NCI-H2107 treated with DMSO at 0.1 percent for 48 hours (cell line): ENCODE measurements at regions not wholly inside any gene's neighbourhood (a gene's known extent, or its start where the extent isn't known, plus 50 kb on each side); places are given as distances from the start of the nearest gene placed in this dataset.
"Not testable (repeated sequence)": the region's sequence is repeated elsewhere in the genome, so short reads cannot be mapped to it uniquely, and the experiment has no call there.

Source experiments
- DNase-seq: peaks from one replicate; lab custom pipeline; 2025; ENCODE audit not compliant: unreplicated experiment; lab: John Stamatoyannopoulos, UW

DNA sequence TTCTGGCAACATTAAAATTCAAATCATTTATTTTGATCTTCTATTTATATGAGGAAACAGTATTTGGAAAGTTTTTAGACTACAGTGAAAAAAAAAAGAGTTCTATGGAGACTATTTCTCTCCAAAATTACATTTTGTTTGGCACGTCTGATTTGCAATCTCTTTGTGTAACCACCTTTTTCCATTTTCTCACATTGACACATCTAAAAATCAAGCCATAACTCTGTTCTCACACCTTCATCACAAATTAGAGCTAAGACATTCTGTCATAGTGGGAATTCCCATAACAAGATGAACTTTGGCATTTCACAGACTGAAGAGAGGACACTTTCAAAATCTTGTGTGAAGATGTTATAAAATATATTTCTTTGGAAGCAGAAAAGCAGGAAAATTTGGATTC lies 468.9 kb downstream of the GRIA2 start:
- no peak for DNase-seq

DNA sequence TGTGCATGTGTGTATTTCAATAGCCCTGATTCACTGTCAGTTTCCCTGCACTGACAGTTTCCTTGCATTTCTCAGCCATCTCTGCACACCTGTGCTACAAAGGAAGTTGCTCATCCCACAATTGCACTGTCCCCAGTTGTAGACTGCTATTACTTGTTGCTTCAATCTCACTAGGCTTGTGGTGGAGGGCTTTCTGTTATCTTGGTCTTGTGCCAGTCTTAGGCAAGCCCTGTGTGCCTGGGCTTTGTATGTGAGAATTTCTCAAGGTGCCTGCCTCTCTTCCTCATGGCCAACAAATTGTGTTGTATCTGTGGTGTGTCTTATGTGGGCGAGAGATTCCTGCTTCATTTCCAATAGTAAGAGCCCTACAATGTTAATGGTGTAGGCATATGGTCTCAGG lies 467.4 kb downstream of the GRIA2 start:
- no peak for DNase-seq

DNA sequence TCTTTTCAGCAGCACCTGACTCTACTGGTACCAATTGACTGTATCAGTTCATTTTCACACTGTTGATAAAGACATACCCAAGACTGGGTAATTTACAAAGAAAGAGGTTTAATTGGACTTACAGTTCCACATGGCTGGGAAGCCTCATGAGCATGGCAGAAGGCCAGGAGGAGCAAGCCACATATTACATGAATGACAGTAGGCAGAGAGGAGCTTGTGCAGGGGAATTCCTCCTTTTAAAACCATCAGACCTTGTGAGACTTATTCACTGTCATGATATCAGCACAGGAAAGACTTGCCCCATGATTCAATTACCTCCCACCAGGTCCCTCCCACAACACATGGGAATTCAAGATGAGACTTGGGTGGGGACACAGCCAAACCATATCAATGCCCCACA lies 458.8 kb downstream of the GRIA2 start:
- DNase-seq, result not testable (repeated sequence)

DNA sequence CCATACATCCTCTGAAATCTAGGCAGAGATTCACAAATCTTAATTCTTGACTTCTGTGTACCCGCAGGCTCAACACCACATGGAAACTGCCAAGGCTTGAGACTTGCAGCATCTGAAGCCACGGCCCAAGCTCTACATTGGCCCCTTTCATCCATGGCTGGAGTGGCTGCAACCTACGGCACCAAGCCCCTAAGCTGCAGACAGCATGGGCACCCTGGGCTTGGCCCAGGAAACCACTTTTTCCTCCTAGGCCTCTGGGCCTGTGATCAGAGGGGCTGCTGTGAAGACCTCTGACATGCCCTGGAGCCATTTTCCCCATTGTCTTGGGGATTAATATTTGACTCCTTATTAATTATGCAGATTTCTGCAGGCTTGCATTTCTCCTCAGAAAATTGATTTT lies 457.9 kb downstream of the GRIA2 start:
- no peak for DNase-seq

DNA sequence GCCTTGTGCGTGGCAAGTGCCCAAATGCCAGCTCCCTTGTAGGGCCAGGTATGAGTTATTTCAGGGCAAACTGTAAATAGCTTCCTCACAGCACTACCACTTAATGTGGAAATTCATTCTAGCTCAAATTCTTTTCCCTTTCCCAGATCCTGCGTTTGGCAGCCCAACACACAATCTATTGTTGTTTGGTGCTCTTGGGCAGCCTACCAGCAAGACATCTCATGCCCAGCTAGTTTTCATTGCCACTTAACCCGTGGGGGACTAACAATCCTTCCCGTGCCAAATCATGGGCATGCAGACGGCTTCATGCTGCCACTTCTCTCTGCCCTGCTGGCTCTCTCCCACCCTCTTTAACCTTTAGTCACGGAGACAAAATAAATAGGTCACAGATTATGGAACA lies 454.2 kb downstream of the GRIA2 start:
- DNase-seq, result no peak

DNA sequence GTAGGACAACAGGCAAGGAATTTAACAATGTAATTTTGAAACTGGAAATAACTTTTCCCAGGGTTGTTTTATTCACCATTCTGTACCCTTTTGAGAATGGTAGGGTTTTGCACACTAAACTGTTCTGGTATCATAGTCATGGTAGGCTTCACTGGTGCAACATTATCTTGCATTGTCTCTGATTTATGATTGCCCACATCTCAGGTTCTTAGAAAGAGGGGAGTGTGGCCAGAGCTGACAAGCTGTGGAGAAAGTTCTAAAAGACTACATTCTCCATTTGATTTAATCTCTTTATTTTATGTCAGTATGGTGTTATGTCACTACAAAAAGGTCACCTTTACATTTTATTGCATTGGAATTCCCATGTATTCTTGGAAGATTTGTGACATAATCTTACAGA lies 447.3 kb downstream of the GRIA2 start:
- DNase-seq, result no peak

DNA sequence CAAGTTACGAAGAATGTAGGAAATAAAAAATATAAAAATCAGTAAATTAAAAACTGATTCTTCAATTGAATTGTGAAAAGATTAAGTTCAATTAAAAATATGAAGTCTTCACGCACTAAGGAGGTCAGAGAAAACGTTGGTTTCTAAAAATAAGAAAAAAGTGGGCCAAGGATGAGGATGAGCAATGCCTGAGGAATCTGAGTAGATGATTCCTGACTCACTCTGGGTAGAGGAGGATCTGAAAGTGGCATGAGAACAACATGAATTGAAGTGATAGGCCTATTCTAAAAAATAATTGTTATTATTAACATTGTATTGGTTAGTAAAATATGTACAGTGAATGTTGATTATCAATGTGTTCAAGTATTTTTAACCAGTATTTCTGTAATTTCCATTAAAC lies 444.2 kb downstream of the GRIA2 start:
- no peak for DNase-seq

DNA sequence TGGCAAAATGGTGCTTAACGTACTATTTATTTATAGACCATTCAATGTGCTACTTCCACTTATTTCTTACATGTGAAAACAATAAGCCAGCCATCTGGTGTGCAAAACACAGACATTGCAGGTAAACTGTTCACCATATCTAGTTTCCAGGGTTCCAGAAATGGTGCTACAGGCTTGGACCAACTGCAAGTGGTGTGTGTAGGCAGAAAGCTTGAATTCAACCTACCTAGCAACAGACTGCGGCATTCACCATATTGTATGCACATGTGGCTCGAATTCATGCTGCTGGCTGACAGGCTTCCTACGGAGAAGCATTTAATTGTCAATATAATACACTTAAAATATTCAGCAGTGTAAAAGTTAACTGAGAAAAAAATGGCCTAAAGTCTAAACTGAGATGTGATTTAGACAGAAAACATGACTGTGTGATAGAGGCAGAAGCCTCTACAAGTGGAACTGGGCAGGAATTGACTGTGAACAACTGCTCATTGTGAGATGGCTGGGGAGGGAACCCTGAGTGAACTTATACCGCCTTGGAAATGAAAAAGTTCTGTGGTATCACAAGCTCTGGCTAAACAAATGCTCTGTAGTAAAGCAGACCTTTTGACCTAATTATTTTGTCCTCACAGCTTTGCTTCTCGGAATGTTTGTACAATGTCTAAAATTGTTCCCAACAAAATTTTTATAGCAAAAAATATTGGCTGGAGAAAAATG lies 434.7 kb downstream of the GRIA2 start:
- DNase-seq, result no peak

DNA sequence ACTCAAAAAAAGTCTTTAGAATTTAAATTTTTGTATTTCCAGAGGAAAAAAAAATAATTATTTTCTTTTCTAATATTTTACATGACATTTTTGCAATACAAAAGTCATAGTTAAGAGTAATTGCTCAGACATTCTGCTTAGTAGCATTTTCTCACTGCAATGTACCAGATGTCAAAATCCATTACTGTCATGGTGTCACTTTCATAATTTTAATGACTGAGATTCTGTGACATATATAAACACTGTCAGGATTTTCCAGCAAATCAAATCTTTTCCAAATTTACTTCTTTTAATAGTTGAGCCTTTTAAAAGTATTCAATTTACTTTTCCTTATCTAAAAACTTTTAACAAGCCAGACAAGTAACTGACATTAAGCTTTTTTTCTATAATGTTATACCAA lies 422.7 kb downstream of the GRIA2 start:
- DNase-seq, result no peak

DNA sequence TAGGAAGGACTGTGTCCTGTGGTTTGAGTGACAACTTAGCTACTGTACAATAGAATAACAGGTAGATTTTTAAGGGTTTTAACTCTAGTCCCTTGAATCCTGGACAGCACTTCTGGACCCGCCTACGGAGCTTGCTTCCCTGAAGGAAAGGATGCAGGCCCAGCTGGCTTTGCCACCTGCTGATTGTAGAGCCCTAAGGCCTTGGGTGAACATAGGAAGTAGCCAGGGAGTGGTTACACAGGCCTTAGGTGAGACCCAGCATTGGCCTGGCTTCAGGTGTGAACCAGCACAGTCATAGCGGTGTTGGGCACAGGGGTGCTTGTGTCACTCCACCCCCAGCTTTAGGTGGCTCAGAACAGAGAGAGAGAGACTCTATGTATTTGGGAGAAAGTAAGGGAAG lies 413.5 kb downstream of the GRIA2 start:
- DNase-seq, result no peak

DNA sequence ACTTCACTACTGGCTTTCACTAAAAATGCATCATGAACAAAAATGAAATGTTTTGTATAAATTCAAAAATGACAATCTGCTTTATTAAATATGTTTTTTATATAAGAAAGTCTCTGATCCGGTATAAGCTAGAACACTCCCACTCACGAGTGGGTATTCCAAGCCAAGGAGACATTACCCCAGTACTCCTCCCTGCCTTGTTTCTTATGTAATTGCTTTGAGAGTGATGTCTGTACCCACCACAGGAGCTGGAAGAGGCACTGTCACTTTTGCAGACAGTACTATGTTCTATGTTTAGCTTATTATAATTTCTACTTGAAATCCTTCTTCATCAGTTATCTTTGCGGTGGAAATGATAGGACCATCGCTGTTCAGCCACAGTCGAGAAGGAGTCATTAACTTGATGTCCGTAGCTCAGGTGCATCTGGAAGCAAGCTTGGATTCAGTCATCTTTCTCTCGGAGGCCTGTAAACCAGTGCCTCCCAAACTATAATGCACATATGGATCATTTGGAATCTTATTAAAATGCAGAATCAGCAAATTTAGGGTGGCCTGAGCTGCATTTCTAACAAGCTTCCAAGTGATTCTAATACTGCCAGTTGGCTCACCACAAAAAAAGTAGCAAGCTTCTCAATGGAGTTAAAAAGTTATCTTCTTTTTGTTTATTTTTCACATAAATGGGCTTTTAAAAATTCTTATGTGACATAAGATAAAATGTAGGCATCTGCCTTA lies 396.4 kb downstream of the GRIA2 start:
- no peak for DNase-seq

DNA sequence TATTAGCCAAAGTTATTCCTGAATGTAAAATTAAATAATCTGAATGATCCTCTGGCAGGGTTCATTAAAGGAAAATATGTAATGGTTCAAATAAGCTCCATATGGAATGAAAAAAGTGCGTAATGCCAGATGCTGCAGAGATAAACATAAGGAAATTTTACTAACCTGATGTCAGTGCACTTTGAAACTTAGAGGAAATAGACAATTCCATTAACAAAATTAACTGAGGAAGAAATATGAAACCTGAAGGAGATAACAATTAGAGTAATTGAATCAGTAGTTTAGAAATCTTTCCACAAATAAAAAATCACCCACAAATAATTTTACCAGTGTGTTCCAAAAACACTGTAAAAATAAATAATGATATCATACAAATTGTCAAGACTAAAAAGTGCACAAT lies 387.5 kb downstream of the GRIA2 start:
- DNase-seq, result no peak

DNA sequence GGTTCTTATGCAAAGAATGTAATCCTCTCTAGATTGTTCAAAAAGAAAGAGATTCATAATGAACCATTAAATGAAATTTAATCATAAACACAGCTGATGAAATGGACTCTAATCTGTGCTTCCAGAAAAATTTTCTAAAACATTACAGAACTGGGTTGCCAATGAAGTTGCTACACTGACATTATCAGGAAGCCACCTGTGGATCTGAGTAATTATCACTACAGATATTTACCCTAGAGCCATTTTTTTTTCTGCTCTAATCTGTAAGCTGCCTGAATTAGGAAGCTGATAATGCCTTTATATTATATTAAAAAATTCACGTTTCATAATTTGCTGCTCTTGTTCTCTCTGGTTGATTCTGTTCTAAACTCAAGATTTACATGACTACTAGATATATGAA lies 380.1 kb downstream of the GRIA2 start:
- no peak for DNase-seq

DNA sequence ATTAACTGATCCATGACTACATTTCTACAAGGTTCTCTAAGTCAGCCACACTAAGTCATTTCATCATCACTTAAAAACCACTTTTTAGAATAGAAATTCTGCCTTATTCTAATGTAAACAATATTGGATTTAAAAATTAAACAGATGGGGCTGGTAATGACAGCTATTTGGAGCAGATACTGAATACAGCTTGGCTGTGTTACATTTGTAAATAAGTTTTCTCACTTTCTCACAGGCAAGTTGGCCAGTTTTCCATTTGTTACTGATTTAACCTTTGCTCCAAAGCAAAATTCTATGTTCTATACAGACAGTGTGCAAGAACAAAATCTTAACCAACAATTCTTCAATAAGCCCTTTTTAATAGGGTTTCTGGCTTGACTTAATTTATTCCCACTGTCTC lies 370.7 kb downstream of the GRIA2 start:
- no peak for DNase-seq

DNA sequence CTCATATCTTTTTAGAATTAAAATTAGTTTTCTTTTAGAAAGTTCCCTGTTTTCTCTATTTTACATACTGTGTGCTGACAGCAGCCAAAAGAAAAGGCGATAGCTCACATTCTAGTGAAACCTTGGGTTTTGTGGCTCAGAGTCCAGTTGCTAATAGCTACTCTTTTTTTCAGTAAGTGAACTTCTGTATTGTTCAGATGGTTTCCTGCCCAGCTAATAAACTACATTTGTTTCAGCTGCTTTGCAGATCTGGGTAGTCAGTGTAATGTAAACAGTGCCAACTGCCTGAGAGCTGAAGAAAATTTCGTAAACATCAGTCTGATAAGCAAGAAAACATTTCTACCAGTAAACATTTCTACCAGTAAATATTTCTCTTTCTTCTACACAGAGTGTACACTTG lies 370.2 kb downstream of the GRIA2 start:
- no peak for DNase-seq

DNA sequence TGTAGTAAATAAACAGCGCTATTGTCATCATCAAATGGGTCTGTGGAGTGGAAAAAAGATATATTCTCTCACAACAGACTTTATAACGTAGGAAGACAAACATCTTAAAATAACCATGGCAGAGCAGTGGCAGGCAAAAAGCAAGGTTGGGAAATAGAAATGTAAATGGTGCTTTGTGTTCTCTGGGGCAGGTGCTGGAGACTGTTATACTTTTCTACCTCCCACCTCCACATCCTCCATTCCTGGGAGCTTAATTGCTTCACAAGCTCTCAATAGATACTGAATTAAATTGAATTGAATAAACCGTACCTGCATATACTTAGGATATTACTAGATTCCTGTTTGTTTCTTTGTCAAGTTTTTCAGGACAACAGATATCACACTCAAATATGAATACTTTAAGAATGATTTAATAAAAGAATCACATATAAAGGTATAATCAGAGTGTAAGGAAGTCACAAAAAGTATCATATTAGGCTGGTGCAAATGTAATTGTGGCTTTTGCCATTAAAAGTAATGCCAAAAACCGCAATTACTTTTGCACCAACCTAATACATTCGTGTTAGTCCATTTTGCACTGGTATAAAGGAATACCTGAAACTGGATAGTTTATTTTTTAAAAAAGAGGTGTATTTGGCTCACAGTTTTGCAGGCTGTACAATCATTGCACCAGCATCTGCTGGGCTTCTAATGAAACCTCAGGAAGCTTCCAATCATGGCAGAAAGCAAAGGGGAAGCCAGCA lies 367.3 kb downstream of the GRIA2 start:
- DNase-seq, result no peak

DNA sequence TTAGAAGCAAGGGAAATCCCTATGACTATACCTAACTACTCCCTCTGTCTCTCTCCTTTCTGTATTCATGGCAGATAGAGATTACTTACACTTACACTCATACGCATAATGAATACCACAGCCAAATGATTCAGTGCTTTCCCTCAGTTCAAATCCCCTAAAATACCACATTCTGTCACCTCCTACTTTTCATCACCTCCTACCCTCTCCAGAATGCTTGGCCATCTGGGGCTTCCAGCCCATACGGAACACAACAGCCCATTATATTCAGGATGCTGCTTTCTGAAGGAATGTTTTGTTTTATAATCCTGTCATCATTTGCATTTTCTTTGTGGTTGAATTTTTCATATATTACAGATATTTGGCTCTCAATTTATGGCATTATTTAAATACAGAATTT lies 361.6 kb downstream of the GRIA2 start:
- no peak for DNase-seq

DNA sequence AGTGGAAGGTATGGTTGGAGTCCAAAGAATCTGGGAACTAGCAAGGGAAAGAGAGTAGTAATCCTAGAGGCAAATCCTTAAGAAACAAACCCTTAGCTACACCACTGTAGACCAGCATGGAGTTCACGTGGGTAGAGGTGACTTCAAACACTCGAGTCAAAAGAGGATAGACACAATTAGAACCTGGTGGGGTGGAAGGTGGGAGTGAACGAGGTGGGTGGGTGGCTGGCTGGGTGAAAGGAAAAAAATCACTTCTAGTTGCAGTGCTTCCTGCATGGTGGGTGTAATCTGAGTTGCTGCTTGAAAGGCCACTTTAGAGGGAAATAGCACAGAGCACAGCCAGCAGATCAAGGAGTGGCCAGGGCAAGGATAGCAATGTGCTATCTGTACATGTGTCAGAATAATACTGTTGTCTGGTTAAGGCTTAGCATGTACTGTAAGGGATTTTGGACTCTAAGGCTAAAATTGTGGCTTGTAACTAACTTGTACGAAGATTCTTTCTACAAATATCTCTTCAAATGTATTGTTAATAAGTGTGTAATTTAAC lies 356.2 kb downstream of the GRIA2 start:
- no peak for DNase-seq

DNA sequence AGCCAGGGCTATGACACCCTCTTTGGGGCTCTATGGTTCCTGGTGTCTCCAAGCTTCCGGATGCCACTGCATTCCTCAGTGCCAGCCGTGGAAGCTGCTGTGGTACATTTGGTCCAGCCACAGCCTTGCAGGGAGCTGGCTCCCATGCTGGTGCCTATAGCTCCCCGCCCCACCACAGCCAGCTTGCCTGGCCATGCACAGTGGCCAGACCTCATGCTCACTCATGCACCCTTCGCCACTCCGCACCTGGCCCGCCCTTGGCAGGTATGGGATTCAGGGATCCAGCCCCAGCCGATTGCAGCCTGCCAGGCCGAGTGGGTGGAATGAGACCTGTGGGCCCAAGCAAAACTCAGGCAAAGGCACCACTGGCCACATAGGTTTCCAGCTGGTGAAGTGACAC lies 354.8 kb downstream of the GRIA2 start:
- no peak for DNase-seq

DNA sequence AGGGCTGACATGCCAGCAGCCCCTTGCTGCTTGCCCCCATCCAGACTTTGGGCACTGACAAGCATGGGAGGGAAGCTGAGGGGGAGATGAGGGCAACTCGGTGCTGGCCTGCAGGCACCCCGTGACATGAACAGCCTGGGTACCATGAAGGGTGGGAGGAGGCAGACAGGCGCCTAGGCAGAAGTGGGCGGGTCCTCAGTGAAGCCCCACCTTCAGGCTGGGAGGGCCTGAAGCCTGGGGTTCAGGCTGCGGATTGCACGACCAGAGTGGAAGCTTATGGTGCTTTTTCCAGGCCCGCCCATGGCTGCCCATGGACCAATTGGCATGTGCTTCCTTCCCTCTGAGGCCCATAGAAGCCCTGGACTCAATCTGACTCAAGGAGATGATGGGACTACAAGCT lies 354.1 kb downstream of the GRIA2 start:
- DNase-seq, result no peak

DNA sequence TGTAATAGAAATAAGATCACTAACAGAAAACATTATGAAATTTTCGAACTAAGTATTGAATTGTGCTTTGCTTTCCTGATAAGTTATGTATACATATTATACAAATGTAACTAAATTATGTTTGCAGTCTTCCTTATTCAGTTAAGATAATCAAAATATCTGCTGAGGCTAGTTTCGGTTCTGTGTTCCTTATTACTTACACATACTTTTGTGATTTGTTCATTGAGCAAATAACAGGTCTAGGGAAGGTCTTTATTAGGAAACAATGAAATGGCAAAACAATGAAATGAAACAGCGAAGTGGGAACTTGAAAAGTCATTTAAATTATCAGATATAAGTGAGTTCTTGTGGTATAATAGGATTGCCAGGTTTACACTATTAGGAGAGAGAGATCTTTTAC lies 352.4 kb downstream of the GRIA2 start:
- DNase-seq, result no peak

DNA sequence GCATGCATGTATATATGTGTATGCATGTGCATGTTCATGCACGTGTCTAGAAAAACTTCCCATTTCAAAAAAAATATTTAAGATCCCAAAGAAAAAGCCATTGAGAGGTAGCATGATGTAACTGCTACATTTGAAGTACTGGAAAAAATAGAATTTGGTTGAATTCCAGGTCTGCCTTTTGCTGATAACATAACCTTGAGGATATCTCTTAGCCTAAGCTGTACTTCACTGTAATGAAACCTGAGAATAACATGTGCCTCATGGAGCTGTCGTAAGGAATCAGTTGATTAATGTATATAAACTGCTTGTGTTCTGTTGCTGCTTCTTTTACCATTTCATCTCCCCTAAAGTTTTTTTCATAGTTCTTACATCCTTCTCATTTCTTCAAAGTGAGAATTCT lies 351.8 kb downstream of the GRIA2 start:
- DNase-seq, result no peak
